HepG2 (cell line): ENCODE measurements at regions not wholly inside any gene's neighbourhood (a gene's known extent, or its start where the extent isn't known, plus 50 kb on each side); places are given as distances from the start of the nearest gene placed in this dataset.

Experiments
- ATAC-seq: fragments of 200-7000 bp; cut with Tn5 transposase; 3 replicates; pipeline ENCODE4 v1.9.1; 2020; ENCODE audit warnings: mild to moderate bottlenecking, moderate library complexity
- BruUV-seq: library from RNA; stranded (reverse); fragments of 400-500 nt; replicated peaks from 2 replicates; lab custom pipeline; 2021; lab: Mats Ljungman, UMichigan
- CTCF ChIA-PET: fragments of 300-600 bp; formaldehyde crosslinking; extraction: SDS; loops from one replicate; lab custom pipeline; 2021; ENCODE audit warnings: low total read pairs, inconsistent platforms, low intra/inter-chr PET ratio; lab: Yijun Ruan, JAX
- POLR2A ChIA-PET: fragments of 350-600 bp; sonication (Branson Sonifier 250); formaldehyde crosslinking; loops from one replicate; lab custom pipeline; 2020; ENCODE audit warnings: antibody characterized with exemption, inconsistent platforms; lab: Yijun Ruan, JAX
- DNase-seq: peaks from one replicate; pipeline ENCODE4 v3.0.0-alpha.2; 2015; ENCODE audit warnings: low spot score
- FAIRE-seq: peaks from 3 replicates; lab custom pipeline; 2011; peaks lifted over from hg19 to GRCh38; lab: Jason Lieb, UNC
- H2AFZ ChIP-seq: one replicate; pipeline ENCODE4 v1.6.1; 2011; ENCODE audit warnings: low read length, inconsistent platforms
- H3K27ac ChIP-seq: fragments of 300-600 bp; 3 replicates; pipeline ENCODE4 v1.8.0; 2011; ENCODE audit warnings: mixed run types, mild to moderate bottlenecking, mixed read lengths, low read length, inconsistent platforms; ENCODE audit not compliant: insufficient read depth; ENCODE audit errors: extremely low read length
- H3K27me3 ChIP-seq, 2 experiments: fragments of 200-600 bp in 1 of 2; 2 replicates in 1 of 2; 3 replicates in 1 of 2; pipeline versions ENCODE4 v1.6.0 to v1.8.0; 2011; ENCODE audit warnings: low read length in 2 of 2, mild to moderate bottlenecking in 2 of 2, moderate library complexity in 2 of 2, inconsistent platforms in 1 of 2; ENCODE audit not compliant: insufficient read depth in 2 of 2, control insufficient read depth in 1 of 2
- H3K36me3 ChIP-seq, 2 experiments: fragments of 200-600 bp in 1 of 2; replicated peaks in 1 of 2; 2 replicates in 1 of 2; 3 replicates in 1 of 2; pipeline versions ENCODE4 v1.5.1 to v1.8.0; 2011; ENCODE audit warnings: low read length in 2 of 2, inconsistent platforms in 1 of 2; ENCODE audit not compliant: insufficient read depth in 2 of 2, control insufficient read depth in 1 of 2
- H3K4me1 ChIP-seq: 2 replicates; pipeline ENCODE4 v1.5.1; 2012; ENCODE audit warnings: low read length, inconsistent platforms; ENCODE audit not compliant: insufficient read depth
- H3K4me2 ChIP-seq: 2 replicates; pipeline ENCODE4 v1.6.0; 2011; ENCODE audit warnings: low read depth, low read length, inconsistent platforms
- H3K4me3 ChIP-seq, 3 experiments: fragments of 200-600 bp in 1 of 3; sonication (generic), shearing (Covaris generic) in 1 of 3; replicated peaks in 1 of 3; 2 replicates each; pipeline ENCODE4 v1.5.1; 2011 to 2016; ENCODE audit warnings: low read length in 3 of 3, inconsistent platforms in 2 of 3, low read depth in 2 of 3, mild to moderate bottlenecking in 2 of 3, control low read depth in 1 of 3, mixed read lengths in 1 of 3; ENCODE audit not compliant: insufficient read depth in 1 of 3
- H3K79me2 ChIP-seq: one replicate; pipeline ENCODE4 v1.6.1; 2011; ENCODE audit warnings: low read length, inconsistent platforms; ENCODE audit not compliant: insufficient read depth
- H3K9ac ChIP-seq: 2 replicates; pipeline ENCODE4 v1.6.0; 2011; ENCODE audit warnings: mild to moderate bottlenecking, low read depth, low read length, inconsistent platforms; ENCODE audit not compliant: insufficient read depth
- H3K9me3 ChIP-seq: 2 replicates; pipeline ENCODE4 v1.5.1; 2012; ENCODE audit warnings: mild to moderate bottlenecking, low read length
- H4K20me1 ChIP-seq: 2 replicates; pipeline ENCODE4 v1.6.0; 2011; ENCODE audit warnings: inconsistent platforms, mild to moderate bottlenecking, low read length, moderate library complexity; ENCODE audit not compliant: insufficient read depth
- ATF5 ChIP-seq: sonication (generic); formaldehyde crosslinking; IDR thresholded peaks from 2 replicates; pipeline ENCODE4 v1.4.0; 2020; ENCODE audit warnings: mild to moderate bottlenecking, low read depth, missing genetic modification reagents
- CSRNP2 ChIP-seq: sonication (generic); formaldehyde crosslinking; conservative IDR thresholded peaks from 2 replicates; pipeline ENCODE4 v1.8.0; 2022; ENCODE audit warnings: low read depth, missing genetic modification reagents
- EEA1 ChIP-seq: sonication (generic); formaldehyde crosslinking; IDR thresholded peaks from 2 replicates; pipeline ENCODE4 v1.5.1; 2020; ENCODE audit warnings: mild to moderate bottlenecking, missing genetic modification reagents, borderline replicate concordance
- ESRRA ChIP-seq: sonication (generic); formaldehyde crosslinking; IDR thresholded peaks from 2 replicates; pipeline ENCODE4 v1.5.1; 2020; ENCODE audit warnings: mild to moderate bottlenecking, low read depth, missing genetic modification reagents
- SKI ChIP-seq: fragments of 450-650 bp; IDR thresholded peaks from one replicate; pipeline ENCODE4 v1.6.1; 2018; ENCODE audit warnings: mild to moderate bottlenecking; ENCODE audit not compliant: partially characterized antibody
- ZBTB7B ChIP-seq: sonication (generic); formaldehyde crosslinking; IDR thresholded peaks from 2 replicates; pipeline ENCODE4 v1.4.0; 2020; ENCODE audit warnings: missing genetic modification reagents
- ZNF33B ChIP-seq: sonication (generic); formaldehyde crosslinking; IDR thresholded peaks from 2 replicates; pipeline ENCODE4 v1.5.1; 2020; ENCODE audit warnings: mild to moderate bottlenecking, missing genetic modification reagents
- ZNF687 ChIP-seq: sonication (generic); formaldehyde crosslinking; IDR thresholded peaks from 2 replicates; pipeline ENCODE4 v1.5.1; 2020; ENCODE audit warnings: mild to moderate bottlenecking, missing genetic modification reagents, moderate library complexity
- ZSCAN29 ChIP-seq: sonication (generic); formaldehyde crosslinking; conservative IDR thresholded peaks from 2 replicates; pipeline ENCODE4 v1.4.0; 2020; ENCODE audit warnings: mild to moderate bottlenecking, missing genetic modification reagents
- WGBS: methylation state at CpG from one replicate; pipeline ENCODE4 v1.1.6; 2017; ENCODE audit warnings: low lambda C conversion rate; 5-methylcytosine and 5-hydroxymethylcytosine counted together
- in situ Hi-C: cut with HindIII; loops from 2 replicates; pipeline ENCODE4 v1.10.0; 2017; ENCODE audit warnings: low pct_unique_long_range_greater_than_20kb; ENCODE audit not compliant: extremely low pct_ligation_motif_present
- intact Hi-C: fragments of 100-400 bp; cut with micrococcal nuclease; formaldehyde crosslinking; loops from one replicate; pipeline ENCODE4 v1.10.0; 2022; ENCODE audit not compliant: unreplicated experiment

GRCh38 chr5:72608297-72608696 lies 101.1 kb upstream of the ZNF366 start:
- H3K4me2 ChIP-seq: no peak overlapping the region
- DNase-seq (no peak), FAIRE-seq (no peak), ATAC-seq (no peak)
- H3K27ac ChIP-seq: no peak overlapping the region
- H4K20me1 ChIP-seq: no peaks in the 10 kb centered on the region
- WGBS: 54% methylated on average over 8 of the region's 8 CpGs
- no peak overlapping the region for H3K9ac ChIP-seq
- no peaks in the 10 kb centered on the region for H3K79me2 ChIP-seq
- intact Hi-C loops: no loop called here
- ChIA-PET CTCF (no interaction called here), POLR2A (no interaction called here)
- no peak overlapping the region for H2AFZ ChIP-seq
- no peaks in the 10 kb centered on the region for H3K36me3 ChIP-seq
- no peaks in the 10 kb centered on the region for H3K9me3 ChIP-seq
- BruUV-seq: no TSS peak
- H3K4me3 ChIP-seq: no peak overlapping the region
- H3K4me1 ChIP-seq: no peaks in the 10 kb centered on the region
- H3K27me3 ChIP-seq: peaks cover 0 to 4% of the 10 kb centered on the region in 2 experiments; a peak in 1 of 5 replicates
- in situ Hi-C loops: no loop called here
- TF ChIP-seq ZNF687 (CRISPR knock-in tag) (no peak), ZBTB7B (no peak), EEA1 (CRISPR knock-in tag) (no peak), CSRNP2 (CRISPR knock-in tag) (no peak), SKI (no peak), ATF5 (CRISPR knock-in tag) (no peak), ZNF33B (CRISPR knock-in tag) (no peak), ZSCAN29 (CRISPR knock-in tag) (no peak), ESRRA (CRISPR knock-in tag) (no peak)
